Stimulated activated CD4-positive, alpha-beta T cell treated with anti-CD3 and anti-CD28 coated beads, TNF-alpha, amount 100 ng/mL, for 4 hours (primary cell): ENCODE measurements at regions not wholly inside any gene's neighbourhood (a gene's known extent, or its start where the extent isn't known, plus 50 kb on each side); places are given as distances from the start of the nearest gene placed in this dataset.
"Not testable (repeated sequence)": the region's sequence is repeated elsewhere in the genome, so short reads cannot be mapped to it uniquely, and the experiment has no call there.

Experiments
- DNase-seq, 3 experiments: peaks; one replicate each; pipeline ENCODE4 v3.0.0-alpha.2; 2020; ENCODE audit warnings: low read depth in 3 of 3

- no peak for DNase-seq
Observed at GRCh38 chr5:116787570-116787969, 212.9 kb upstream of the SEMA6A start.

GRCh38 chr5:116785106-116785505 lies 210.5 kb upstream of the SEMA6A start:
- DNase-seq: no peak

DNA sequence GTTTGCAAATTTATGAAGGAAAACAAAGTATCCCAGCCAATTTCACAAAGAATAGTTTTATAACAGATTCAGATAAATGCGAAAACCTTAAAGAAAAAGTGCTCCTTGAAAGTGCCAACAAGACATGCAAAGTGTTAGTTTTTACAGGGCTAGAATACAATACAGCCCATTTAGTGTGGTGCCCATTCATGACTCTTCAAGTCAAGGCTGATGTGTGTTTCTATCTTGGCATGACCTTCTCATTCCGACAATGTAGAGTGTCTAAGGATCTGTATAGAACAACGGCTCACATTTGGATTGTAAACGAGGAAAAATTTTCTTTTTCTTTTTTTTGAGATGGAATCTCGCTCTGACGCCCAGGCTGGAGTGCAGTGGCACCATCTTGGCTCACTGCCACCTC lies 205.2 kb upstream of the SEMA6A start:
- no peak for DNase-seq

- no peak for DNase-seq
Observed at GRCh38 chr5:116778651-116779280, 204.1 kb upstream of the SEMA6A start.

DNA sequence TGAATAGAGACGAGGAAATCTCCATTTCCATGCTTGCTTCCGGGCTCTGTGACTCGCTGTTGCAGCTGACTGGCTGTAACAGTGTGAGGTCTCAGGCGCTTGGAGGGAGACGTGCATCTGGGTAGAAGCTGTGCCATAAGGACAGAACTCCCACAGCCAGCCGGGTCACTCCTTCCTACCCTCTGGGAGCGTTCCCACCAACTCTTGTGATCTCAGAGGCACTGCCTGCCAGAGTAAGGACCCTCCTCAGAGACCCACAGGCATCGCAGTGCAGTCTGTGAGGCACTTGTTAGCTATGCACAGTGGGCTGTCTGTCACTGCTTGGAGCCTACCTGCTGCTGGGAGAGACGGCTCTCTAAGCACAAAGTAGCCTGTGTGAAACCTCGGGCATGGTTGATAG lies 203.4 kb upstream of the SEMA6A start:
- DNase-seq: no peak

DNA sequence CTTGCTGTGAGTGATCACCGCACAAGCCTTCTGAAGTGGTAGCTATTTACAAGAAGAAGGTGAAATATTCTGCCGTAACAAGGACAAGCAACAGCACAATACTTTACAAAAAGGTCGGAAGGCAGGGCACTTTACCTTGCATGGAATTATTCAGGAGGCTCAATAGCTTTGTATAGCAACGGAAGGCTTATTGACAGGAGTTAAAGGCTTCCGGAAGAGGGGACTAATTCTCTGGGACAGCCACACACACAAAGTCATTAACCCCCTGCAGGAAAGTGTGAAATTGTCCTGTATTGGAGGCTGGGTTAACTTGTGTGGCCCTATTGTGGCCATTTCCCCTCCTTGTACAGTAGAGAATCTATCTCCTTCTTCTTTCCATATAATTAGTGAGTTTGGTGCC lies 199.3 kb upstream of the SEMA6A start:
- DNase-seq: no peak

GRCh38 chr5:116772806-116773205 lies 198.2 kb upstream of the SEMA6A start:
- DNase-seq: no peak

DNA sequence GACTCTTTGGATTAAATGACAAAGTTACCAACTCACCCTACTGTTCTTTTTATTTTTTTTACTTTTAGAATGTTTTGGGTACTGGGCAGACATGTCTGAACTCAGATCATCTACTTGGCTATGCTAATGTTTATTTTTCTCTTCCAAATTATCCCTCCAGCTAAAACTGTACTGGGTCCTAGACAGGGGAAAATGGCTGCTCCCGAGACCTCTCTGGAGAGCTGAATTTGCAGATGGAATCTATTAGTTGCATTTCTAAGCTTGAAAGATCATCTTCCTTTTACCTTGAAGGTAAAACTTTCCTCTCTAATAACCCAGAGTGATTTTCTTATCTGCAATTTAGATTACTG lies 197.5 kb upstream of the SEMA6A start:
- DNase-seq: no peak

DNA sequence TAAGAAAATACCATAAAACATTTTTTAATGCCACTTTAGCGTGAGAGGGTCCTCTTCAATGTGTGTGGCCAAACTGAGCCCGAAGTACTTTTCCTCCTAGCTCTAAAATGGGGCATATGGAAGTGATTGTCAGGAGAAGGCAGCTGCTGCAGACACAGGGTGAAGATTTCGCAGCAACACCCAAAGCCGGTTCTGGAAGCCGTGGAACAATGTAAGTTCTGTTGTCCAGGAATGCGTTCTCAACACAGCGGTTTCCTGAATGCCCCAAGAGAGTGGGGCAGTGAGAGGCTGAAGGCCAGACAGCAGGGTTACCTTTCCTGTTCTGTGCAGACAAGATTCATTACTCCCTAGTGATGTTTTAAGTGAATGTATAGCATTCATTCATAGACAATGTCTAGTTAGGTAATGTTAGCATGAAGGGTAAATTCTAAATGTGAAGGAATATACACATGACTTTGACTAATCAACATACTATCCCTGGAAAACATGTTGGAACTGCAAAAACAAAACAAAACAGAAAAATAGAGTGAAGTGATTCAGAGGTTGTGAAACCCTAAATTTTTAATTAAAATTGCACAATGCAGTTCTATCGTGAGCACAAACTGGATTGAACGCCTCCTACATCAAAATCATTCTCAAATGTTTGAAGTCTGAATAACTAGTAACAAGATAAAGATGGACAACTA lies 197.0 kb upstream of the SEMA6A start:
- DNase-seq: no peak

DNA sequence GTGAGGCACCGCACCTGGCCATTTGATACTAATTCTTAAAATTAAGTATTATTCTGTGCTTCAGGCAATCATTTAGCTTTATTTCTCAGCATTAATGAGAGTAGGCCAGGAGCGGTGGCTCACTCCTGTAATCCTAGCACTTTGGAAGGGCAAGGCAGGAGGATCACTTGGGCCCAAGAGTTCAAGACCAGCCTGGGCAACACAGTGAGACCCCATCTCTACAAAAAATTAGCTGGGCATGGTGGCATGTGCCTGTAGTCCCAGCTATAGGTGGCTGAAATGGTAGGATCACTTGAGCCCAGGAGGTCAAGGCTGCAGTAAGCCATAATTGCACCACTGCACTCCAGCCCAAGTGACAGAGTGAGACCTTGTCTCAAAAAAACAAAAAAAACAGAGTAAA lies 195.3 kb upstream of the SEMA6A start:
- not testable (repeated sequence) for DNase-seq

DNA sequence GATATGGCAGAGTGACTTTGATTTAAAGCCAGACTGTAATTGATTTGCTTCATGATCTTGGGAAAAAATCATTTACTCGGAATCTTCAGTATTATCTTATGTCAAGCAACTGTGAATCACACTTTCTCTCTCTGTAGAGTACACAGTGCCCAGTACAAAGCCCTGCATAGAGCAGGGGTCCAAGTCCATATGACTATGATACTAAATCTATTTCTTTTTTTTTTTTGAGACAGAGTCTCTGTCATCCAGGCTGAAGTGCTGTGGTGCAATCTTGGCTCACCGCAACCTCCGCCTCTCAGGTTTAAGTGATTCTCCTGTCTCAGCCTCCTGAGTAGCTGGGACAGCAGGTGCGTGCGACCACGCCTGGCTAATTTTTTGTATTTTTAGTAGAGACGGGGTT lies 194.8 kb upstream of the SEMA6A start:
- DNase-seq: no peak

GRCh38 chr5:116766470-116766947 lies 191.9 kb upstream of the SEMA6A start:
- DNase-seq: no peak

- DNase-seq: no peak
Observed at GRCh38 chr5:116765441-116765840, 190.8 kb upstream of the SEMA6A start.

GRCh38 chr5:116764941-116765340 lies 190.3 kb upstream of the SEMA6A start:
- DNase-seq: no peak

GRCh38 chr5:116763987-116764866 lies 189.6 kb upstream of the SEMA6A start:
- DNase-seq: no peak

GRCh38 chr5:116759860-116760640 lies 185.4 kb upstream of the SEMA6A start:
- DNase-seq: no peak

DNA sequence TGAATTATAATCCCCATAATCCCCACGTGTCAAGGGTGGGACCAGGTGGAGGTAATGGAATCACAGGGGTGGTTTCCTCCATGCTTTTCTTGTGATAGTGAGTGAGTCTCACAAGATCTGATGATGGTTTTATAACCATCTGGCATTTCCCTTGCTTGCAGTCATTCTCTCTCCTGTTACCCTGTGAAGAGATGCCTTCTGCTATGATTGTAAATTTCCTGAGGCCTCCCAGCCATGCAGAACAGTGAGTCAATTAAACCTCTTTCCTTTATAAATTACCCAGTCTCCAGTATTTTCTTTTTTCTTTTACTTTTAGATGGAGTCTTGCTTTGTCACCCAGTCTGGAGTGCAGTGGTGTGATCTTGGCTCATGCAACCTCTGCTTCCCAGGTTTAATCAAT lies 182.7 kb upstream of the SEMA6A start:
- DNase-seq: no peak

DNA sequence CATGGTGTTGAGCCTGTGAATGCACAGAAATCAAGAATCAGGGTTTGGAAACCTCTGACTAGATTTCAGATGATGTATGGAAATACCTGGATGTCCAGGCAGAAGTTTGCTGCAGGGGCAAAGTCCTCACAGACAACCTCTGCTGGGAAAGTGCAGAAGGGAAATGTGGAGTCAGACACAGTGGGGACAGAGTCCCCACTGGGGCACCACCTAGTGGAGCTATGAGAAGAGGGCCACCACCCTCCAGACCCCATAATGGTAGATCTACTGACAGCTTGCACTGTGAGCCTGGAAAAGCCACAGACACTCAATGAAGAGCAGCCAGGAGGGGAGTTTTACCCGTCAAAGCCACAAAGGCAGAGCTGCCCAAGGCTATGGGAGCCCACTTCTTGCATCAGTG lies 181.9 kb upstream of the SEMA6A start:
- no peak for DNase-seq

DNA sequence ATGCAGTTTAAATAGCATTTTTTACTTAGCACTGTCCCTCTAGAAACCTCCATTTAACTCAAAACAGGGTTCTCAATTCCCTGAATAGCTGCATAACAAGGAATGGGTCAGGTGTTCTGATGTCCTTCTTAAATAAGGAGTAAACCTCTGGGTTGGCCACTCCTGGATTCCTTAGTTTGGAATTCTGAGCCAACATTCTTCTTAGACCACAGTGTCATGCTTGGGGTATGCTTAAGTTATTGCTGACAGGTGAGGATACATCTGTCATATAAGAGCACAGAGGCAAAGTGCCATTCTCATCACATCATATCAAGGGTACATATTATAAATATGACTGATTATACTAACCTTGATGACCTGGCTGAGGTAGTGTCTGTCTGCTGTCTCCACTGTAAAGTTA lies 179.9 kb upstream of the SEMA6A start:
- no peak for DNase-seq

GRCh38 chr5:116751684-116752083 lies 177.1 kb upstream of the SEMA6A start:
- DNase-seq: no peak

DNA sequence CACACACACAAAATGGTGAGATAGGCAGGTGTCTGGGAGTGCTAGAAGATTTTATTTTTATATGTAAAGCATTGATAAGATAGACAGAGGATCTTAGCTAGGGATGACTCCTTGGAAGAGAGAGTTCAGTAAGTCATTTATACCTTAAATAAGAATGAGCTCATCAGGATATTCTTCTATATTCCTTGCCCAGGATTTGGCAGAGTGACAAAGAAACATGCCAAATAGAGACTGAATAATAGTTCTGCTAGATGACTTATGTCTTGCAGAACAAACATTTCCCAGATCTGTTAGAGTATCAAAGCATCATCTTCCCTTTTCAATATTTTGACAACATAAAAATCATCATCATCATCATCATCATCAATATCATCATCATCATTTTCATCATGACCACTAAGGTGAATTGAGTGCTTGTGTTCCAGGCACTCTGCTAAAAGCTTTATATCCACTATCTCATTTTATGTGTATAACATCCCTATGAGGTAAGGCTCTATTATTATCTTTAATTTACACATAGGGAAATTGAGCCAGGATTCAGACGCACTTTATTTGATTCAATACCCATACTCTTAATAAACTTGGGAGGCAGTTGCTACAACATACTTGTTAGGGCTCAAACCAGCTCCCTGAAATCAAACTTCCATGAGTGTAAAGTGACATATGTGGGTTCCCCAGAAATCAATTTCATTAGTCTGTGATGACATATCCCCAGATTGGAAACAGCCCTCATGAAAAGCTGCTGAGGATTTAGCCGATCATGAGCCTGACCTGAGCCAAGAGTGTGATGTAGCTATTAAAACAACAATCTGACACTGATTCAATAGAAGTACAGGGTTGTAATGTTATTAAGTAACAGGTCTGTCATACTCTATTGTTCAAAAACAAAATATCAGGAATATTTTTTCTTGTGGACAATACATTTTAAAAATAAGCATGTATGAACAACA lies 176.3 kb upstream of the SEMA6A start:
- DNase-seq: no peak
